GM12865 (cell line): ENCODE measurements at regions not wholly inside any gene's neighbourhood (a gene's known extent, or its start where the extent isn't known, plus 50 kb on each side); places are given as distances from the start of the nearest gene placed in this dataset.

Experiments used
- DNase-seq: peaks from one replicate; pipeline ENCODE4 v3.0.0; 2010; ENCODE audit warnings: low read depth
- H3K4me3 ChIP-seq: 2 replicates; pipeline ENCODE4 v1.5.1; 2011; ENCODE audit warnings: mild to moderate bottlenecking, low read depth, low read length, control low read depth
- CTCF ChIP-seq: IDR thresholded peaks from 2 replicates; pipeline ENCODE4 v1.5.1; 2011; ENCODE audit warnings: low read length, control low read depth, low read depth, inconsistent platforms; ENCODE audit not compliant: insufficient read depth; ENCODE audit errors: missing control alignments

- no peak for DNase-seq
- no peak for TF ChIP-seq CTCF
- no peak overlapping the region for H3K4me3 ChIP-seq
Measured at GRCh38 chr2:122433123-122433754, 677.8 kb downstream of the TSN start.

- DNase-seq, result no peak
- H3K4me3 ChIP-seq, result no peak overlapping the region
- no peak for TF ChIP-seq CTCF
Measured at GRCh38 chr2:122445003-122445402, 689.6 kb downstream of the TSN start.

- no peak for TF ChIP-seq CTCF
- no peak overlapping the region for H3K4me3 ChIP-seq
- no peak for DNase-seq
Measured at GRCh38 chr2:122446761-122447160, 691.3 kb downstream of the TSN start.

GRCh38 chr2:122447237-122447636 is 691.8 kb downstream of the TSN start:
- TF ChIP-seq CTCF, result no peak
- DNase-seq, result no peak

GRCh38 chr2:122451040-122451439 is 695.6 kb downstream of the TSN start:
- peak; percentile 48 for DNase-seq
- H3K4me3 ChIP-seq, result no peak overlapping the region
- TF ChIP-seq CTCF, result peak; percentile 60

More at GRCh38 chr2:122447237-122447636, 691.8 kb downstream of the TSN start:
- no peak overlapping the region for H3K4me3 ChIP-seq

GRCh38 chr2:122451697-122452096 is 696.2 kb downstream of the TSN start:
- no peak for DNase-seq
- no peak overlapping the region for H3K4me3 ChIP-seq
- no peak for TF ChIP-seq CTCF

- no peak for TF ChIP-seq CTCF
- no peak for DNase-seq
- no peak overlapping the region for H3K4me3 ChIP-seq
Measured at GRCh38 chr2:122469147-122469546, 713.7 kb downstream of the TSN start.
